NCI-H510A treated with DMSO at 0.1 percent for 48 hours (cell line): ENCODE measurements at regions not wholly inside any gene's neighbourhood (a gene's known extent, or its start where the extent isn't known, plus 50 kb on each side); places are given as distances from the start of the nearest gene placed in this dataset.
A peak's percentile ranks its signal among the peaks of the same experiment; 100 is the strongest.

Experiments
- DNase-seq: peaks from one replicate; lab custom pipeline; 2025; lab: John Stamatoyannopoulos, UW

DNA sequence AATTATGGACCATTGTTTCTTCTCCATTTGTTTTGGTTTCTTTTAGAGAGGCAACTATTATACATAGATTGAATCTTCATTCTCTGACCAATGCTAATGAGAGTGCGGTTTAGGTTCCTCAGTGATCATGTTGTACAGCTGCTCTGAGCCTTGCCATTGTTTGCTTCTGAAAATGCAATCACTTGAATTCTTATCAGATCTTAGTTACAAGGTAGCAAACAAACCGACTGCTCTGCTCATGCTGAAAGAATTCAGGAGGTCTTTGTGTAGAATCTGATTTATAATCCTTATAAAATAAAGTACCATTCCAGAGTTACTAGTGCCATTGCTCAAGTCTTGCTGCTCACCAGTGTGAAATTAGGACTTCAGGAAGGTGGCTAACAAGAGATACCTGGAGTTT lies 569.1 kb upstream of the ID4 start:
- DNase-seq, result no peak

DNA sequence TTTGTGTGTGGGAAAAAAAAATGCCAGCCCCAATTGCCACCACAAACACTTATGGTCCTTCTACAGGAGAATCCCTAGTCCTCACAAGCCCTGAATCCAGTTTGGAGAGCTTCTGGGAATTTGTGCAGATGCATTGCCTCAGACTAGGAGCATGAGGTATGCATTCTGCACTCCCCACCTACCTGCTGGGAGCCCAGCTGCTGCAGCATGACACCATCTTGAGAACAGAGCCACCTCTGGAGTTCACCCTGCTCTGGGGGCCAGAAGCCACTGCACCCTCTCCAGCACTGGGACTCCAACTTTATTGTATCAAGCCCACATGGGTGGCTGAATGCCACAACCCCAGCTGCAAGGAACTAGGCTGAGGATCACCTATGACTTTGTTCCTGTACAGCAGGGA lies 568.5 kb upstream of the ID4 start:
- DNase-seq, result no peak

DNA sequence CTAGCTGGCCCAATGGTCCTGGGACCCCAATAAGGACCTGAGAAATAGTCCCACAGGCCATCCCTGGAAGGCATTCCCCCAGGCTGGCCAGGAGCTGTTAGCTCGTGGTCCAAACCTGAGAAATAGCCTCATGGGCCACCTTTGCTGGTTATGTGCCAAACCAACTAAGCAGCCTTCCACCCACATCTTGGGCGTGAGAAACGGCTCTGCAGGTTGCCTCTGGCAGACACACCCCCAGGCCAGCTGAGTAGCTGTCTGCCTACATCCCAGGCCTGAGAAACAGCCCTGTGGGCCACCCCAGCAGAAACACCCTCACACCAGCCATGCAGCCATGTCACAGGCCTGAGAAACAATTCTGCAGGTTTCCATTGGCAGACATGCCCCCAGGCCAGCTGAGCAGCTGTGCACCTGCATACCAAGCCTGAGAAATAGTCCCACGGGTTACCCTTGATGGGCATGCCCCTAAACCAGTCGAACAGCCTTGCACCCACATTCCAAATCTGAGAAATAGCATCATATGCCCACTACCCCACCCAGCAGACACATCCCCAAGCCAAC lies 567.8 kb upstream of the ID4 start:
- DNase-seq, result no peak

DNA sequence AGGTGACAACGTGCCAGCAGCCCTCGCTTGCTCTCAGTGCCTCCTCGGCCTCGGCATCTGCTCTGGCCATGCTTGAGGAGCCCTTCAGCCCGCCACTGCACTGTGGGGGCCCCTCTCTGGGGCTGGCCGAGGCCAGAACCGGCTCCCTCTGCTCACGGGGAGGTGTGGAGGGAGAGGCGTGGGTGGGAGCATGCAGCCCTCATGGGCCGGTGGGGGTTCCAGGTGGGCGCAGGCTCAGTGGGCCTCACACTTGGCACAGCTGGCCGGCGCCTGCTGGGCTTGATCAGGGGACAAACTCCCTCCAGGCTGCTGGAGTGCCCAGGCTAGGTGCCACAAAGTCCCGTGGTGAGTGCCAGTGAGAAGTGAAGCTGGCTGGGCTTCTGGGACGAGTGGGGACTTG lies 566.6 kb upstream of the ID4 start:
- no peak for DNase-seq

DNA sequence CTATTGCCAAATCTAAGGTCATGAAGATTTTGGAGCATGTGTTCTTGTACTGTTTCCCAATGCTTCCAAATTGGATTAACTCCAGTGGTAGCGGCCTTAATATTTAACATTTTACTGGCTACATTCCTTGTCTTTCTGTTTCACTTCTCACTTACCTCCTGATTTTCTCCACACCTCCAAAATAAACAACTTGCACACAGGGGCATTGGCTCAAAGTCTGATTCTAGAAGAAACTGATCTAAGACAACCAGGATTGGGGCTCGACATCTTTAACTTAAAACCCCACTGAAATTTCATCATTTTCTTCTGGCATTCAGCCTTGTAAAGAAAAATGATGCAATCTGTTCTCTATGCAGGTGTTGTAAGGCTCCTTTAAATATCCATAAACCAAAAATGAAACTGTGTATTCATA lies 557.9 kb upstream of the ID4 start:
- no peak for DNase-seq

DNA sequence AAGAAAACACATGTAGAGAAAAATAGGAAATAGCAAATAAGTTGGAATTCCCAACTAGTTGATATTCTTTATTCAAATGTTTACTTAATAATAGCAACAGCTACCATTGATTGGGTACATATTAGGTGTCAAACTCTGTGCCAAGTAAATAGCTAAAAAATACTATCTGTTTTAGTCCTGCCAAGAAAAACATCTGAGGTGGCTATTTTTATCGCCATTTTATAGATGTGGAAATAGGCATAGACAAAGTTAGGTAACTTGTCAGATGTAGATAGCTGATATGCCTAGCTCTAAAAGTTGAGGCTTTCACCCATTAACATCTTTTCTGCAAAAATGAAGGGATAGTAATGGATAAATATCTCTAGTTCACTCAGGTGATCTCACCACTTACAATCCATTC lies 549.2 kb upstream of the ID4 start:
- no peak for DNase-seq

DNA sequence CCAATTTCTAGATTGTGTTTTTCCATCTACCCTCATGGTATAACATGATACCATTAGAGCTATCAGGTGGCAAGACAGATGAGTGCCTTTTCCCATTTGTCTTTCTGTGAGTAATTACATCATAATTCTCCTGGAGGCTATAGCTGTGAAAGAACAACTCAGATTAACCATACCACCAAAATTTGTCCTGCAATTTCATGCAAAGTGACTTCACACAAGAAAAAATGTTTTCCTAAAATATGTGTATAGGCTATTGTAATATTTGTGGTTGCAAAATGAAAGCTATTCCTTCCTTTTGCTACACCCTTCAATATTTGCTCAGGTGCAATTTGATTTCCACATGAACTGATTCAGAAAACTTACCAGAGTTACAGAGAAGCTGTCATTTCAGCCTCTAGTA lies 547.7 kb upstream of the ID4 start:
- DNase-seq, result no peak

DNA sequence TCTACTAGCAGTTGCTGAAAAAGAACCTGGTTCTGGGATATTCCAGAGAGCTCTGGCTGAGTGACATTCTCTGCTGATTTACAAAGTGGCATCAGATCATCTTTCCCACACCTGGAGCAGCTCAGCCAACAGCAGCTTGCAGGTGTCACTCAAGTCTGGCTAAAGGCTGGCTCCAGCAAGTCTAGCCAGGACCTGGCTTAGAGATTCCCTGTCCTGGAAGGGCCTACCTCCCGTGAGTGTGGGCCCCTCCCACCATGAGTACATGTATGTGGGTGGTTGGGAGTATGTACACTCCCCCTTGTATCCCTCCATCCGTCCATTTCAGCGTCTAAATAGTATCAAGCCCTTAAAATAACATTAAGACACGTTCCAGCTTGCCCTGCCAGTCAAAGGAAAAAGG lies 539.3 kb upstream of the ID4 start:
- peak; percentile 50 for DNase-seq

DNA sequence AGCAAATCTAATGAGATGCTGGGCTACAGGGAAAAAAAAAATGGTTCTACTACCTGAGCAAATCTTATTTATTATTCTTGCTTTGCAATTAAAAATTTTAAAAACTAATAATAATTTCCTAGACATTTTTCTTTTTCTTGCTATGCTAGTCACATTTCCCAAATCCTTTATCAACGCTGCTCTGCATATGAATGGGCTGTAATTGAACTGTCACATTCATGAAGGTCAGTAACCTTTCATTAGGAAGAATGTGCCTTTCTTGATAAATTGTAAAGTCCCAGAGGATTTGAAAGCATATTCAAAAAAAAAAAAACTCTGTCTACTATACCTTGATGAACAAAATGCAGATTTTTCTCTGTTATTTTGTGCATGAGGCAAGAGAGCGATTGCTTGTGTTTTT lies 538.7 kb upstream of the ID4 start:
- no peak for DNase-seq

DNA sequence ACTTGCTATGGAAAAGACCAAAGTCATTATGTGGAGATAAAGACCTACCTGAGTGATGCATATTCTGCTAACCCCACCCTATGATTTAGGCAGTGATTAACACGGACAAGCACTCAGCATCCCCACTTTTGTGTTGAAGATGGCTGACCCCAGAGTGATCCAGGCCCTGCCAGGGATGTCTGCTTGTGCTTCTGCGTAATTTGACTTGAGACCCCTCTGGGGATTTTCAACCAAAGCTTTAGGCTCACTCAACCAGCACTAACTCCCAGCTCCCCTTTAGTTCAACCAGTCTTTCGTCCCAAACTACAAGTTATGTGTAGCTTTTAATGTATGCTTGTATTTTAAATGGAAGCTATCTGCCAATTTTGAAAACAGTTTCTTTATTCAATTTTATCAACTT lies 538.0 kb upstream of the ID4 start:
- DNase-seq, result no peak

DNA sequence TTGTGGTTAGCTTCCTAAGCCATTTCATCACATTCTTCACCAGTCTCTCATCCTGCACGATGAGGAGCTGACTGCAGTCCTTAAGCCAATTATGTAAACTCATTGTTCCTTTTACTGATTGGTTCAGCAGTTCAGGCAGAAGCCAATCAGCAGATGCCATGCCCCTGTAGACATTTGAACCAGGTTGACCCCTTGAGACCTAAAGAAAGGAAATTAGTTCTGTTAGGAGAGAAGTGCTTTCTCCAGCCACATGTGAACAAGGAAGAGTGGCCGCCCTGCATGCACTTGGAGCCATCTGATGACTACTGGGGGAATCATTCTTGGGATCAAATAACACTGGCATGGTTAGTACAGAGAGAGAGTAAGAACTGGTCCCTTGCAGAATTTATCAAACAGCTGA lies 535.2 kb upstream of the ID4 start:
- DNase-seq, result peak; percentile 65

DNA sequence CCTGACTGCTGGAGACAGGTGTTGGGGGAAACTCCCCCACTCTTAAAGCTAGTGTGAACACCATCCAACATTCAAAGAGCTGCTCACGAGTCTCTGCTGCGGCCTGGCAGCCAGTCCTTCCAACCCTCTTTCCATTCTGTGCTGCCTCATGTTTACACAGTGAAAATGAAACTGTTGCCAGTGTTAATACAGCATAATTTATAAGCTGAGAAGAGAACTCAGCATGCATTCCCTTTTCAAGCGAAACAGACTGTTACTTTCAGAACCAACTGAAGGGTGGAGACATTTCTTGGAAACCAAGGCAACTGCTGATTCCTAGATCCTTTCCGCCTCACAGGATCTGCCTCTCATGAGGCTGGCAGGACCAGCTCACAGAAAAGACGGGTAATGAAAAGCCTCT lies 533.8 kb upstream of the ID4 start:
- DNase-seq, result peak; percentile 57

DNA sequence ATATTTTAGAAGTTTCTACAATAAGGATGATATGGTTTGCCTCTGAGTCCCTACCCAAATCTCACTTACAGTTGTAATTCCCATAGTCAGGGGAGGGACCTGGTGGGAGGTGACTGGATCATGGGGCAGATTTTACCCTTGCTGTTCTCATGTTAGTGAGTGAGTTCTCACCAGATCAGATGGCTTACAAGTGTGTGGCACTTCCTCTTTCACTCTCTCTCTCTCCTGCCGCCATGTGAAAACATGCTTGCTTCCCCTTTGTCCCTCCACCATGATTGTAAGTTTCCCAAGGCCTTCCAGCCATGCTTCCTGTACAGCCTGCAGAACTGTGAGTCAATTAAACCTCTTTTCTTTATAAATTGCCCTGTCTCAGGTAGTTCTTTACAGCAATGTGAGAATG lies 527.5 kb upstream of the ID4 start:
- DNase-seq, result no peak

DNA sequence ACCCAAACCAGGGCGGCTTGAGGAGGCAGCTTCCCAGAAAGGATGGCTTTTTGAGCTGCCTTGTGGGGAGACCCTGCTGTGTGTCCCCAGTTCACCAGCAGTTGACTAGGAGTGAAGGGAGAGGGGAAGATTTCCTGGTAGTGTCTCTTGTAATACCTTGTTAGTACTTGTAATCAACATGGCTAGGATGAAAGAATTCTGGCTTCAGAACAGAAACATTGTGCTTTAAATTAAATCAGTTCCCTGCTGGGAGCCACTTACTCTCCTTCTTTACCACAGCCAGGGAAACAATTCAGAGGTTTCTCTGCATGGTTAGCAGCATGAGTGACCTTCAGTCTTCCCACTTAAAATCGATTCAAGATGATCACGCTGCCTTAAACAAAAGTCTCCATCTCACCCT lies 525.4 kb upstream of the ID4 start:
- no peak for DNase-seq

DNA sequence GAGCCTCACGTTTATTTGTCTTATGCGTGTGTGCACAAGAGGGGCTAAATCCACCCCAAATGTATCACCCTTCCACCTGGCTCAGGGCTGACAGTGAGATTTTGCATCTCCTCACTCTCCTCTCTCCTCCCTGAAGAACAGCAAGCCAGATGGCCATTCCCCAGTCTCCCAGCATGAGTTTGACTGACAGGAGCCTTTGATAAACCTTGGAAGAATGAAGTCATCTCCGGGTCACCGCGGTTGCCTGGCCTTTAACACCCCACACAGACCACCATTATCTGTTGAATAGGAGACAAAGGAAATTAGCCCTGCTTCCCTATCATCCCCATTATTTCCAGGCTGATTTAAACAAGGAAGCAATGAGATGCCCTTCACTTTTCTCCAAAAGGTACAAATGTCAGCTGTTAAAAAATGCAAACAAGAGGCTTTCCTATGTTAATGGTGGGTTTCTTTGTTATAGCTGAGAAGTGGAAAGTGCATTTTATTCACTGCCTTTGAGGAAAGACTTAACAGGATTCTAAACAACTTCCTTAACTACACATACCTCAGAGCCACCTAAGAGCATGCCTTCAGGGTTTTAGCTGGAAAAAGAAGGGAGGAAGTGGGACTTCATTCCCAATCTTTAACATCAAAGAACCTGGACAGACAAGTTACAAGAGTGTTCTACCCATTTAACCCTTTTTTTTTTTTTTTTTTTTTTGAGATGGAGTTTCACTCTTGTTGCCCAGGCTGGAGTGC lies 524.8 kb upstream of the ID4 start:
- no peak for DNase-seq

DNA sequence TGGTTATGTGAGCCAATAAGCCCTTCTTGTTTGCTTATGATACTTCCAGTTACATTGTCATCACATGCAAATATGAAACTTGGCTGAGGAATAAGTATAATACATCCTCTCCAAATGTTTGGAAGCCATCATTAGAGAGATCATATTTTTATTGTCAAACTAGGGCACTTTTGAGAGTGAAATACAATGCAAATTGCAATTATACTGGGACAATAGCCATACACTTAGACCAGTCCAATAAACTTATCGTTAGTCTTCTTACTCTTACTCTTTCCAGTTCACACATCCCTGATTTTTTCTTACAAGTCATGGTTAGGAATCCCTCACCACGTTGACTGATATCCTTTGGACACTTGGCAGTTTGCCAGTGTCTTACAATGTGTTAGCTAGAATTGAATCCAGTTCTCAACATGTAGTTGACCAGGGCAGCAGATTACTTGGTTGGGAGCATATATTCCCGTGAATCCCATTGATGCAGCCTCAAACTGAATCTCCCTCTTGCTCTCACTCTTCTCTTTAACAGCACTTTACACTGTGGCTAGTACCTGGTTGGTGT lies 519.7 kb upstream of the ID4 start:
- DNase-seq, result no peak

DNA sequence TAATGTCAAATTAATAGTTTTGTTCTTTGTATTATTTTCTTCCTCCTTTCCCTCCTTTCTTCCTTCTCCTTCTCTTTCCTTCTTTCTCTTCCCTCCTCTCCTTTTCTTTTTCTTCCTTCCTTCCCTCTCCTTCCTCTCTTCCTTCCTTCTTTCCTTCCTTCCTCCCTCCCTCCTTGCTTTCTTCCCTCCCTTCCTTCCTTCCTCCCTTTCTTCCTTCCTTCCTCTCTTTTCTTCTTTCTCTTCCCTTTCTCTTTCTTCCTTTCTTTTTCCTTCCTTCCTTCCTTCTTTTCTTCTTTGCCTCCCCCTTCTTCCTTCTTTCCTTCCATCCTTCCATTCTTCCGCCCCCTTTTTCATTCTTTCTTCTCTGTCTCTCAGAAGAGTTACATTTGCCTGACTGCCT lies 518.2 kb upstream of the ID4 start:
- DNase-seq, result no peak

DNA sequence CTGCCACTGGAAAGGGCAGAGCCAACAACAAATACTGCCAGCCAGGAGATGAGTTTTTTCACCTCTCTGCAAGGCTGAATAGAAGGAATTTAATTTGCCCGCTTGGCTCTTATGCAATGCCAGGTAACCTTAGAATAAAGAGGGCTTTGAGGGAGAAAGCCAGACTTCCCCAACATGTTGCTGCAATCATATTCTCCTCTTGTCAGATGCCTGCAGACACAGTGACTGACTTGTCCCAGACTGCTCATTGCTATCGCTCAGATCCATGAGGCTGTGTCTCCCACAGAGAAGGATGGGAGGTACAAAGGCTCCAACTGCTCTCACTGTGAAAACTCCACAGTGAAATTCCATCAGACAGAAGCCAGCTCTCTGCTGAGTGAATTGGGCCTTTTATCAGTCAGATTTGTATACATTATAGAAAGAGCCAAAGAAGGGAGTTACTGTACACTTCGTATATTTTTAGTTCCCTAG lies 517.0 kb upstream of the ID4 start:
- no peak for DNase-seq

DNA sequence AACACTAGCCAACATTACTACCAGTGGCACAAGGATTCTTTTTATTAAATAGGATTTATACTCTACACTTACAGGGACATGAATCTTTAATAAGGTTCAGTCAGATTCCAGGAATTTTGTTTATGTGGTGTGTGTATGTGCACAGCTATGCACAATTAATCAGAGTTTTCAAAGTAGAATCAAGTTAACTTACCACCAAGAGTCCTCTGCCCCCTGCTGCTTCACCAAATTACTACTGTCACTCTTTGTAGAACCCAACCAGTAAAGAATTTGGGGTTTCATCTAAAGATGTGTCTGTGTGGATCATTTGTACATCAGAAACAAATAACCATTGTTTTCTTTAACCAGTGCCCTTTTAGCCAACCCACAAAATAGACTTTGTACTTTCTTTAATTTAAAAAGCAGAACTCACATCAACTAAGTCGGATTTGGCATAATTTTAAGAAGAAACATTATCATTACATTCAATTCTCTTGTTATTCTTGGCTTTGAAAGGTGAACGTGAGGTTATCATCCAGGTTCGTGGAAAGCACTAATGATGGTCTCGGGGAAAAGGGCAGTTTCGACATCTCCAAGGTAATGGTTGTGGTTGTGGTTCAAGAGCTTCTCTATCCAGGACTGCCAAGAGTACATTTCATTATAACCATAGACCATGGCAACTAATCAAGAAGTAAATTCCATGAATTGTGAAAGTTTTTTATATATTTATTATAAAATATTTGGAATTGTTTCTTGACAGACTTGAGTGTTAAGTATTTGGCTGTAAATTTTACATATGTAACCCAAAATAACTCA lies 514.3 kb upstream of the ID4 start:
- DNase-seq, result no peak

DNA sequence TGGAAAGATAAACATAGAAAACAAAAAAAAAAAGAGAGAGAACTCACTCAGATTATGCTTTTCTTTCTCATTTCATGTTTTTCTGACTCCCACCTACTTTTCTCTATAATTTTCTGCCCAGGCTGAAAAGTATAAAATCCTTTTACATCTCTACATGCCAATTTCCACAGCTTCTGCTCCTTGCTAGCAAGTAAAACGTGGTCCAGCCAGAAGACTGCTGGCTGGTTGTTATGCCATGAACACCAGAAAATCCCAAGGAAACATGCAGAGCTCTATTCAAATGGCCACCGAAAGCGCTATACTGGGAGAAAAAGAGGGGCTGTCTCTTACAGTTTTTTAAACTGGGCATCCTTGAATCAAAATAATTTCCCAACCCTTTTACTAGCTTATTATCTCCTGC lies 512.8 kb upstream of the ID4 start:
- DNase-seq, result no peak

DNA sequence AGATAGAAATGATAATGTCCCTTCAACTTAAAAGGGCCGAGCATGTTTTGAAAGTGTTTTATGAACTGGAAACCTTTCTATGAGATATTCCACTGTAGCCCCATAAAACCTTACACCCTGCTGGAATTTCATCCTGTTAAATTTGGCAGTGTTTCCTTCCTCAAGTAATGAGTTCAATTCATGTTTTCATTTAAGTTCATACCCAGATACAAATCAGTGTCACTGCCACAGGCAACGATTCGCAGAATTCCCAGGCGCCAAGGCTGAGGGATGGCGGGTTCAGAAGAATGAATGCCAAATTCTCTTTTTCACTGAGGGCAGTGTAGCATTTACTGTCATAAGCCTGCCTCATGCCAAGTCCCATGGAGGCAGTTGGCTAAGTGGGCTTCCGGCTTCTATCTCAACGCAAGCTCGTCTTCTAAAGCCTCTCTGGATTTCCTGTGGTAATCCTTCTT lies 511.8 kb upstream of the ID4 start:
- no peak for DNase-seq

DNA sequence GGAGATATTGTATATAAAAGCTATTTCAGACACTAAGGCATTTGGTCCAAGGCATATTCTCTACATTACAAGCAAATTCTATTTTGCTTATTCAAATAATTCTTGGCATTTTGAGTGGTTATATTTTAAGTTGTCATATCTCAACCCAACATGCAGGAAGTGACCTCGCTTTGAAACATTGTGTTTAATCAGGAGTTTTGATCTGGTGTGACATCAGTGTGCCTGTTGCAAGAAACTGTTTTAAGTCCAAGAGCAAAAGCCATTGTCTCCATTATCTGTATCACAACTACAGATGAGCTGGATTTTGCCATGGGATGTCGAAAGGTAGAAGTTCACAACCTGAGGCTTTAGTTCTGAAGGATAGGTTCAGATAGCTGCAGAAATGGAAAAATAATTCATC lies 509.9 kb upstream of the ID4 start:
- DNase-seq, result no peak

DNA sequence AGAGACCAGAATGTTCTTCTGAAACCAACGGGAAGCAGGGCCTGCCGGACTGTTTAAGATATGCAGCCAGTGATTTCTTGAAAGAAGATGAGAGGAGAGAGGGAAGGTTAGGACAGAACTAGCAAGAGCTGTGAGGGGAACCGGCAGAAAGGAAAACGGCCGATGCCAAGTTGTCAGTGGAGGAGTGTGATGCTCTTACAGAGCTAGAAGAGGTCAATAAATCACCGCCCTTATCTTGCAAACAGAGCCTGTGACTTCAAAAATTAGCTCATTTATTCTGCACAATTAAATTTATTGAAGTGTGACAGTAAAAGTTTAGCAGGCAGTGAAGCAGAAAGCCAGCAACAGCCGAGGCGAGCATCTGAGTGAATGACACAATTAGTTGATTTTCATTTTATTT lies 509.5 kb upstream of the ID4 start:
- peak; percentile 23 for DNase-seq
